Spleen (tissue), 7 donors: ENCODE measurements at regions not wholly inside any gene's neighbourhood (a gene's known extent, or its start where the extent isn't known, plus 50 kb on each side); places are given as distances from the start of the nearest gene placed in this dataset.

ENCODE experiments used
- CTCF ChIP-seq, 11 experiments: fragments of 200-600 bp in 7 of 11; fragments of 450-650 bp in 4 of 11; sonication (generic) in 4 of 11; IDR thresholded peaks in 8 of 11; conservative IDR thresholded peaks in 3 of 11; 1 replicate in 7 of 11; 2 replicates in 4 of 11; pipeline versions ENCODE4 v1.4.0 to v1.8.0; 2016 to 2021; ENCODE audit warnings: antibody characterized with exemption in 11 of 11, inconsistent platforms in 4 of 11, mild to moderate bottlenecking in 1 of 11
- POLR2A ChIP-seq, 3 donors: fragments of 450-650 bp; IDR thresholded peaks; one replicate each; pipeline ENCODE4 v1.5.1; 2017; ENCODE audit warnings: antibody characterized with exemption in 3 of 3, mild to moderate bottlenecking in 1 of 3
- POLR2AphosphoS5 ChIP-seq, 3 donors: sonication (generic); formaldehyde crosslinking; IDR thresholded peaks; one replicate each; pipeline ENCODE4 v1.5.1; 2017; ENCODE audit warnings: antibody characterized with exemption in 3 of 3
- donor health status: DM: no; HTN: no; CAD: no; lungs with moderate emphysema.
- donor health status: DM: no; HTN: no; CAD: no.
- donor health status: DM: no; HTN: no; CAD: no.

GRCh38 chr10:124231168-124232155 lies 138.1 kb upstream of the CHST15 start:
- TF ChIP-seq CTCF (IDR thresholded peaks at IDR 0.05 in 8 of 11, conservative IDR thresholded peaks at IDR 0.05 in 3 of 11) (no peak), POLR2A (IDR thresholded peaks at IDR 0.05) (no peak), POLR2AphosphoS5 (IDR thresholded peaks at IDR 0.05) (no peak)
